Gastrocnemius medialis (tissue), 4 donors: ENCODE measurements at regions not wholly inside any gene's neighbourhood (a gene's known extent, or its start where the extent isn't known, plus 50 kb on each side); places are given as distances from the start of the nearest gene placed in this dataset.

Experiments
- CTCF ChIP-seq, 5 experiments: fragments of 450-650 bp in 3 of 5; fragments of 200-600 bp in 2 of 5; sonication (generic) in 2 of 5; IDR thresholded peaks in 4 of 5; conservative IDR thresholded peaks in 1 of 5; 1 replicate in 4 of 5; 2 replicates in 1 of 5; pipeline ENCODE4 v1.5.1; 2016 to 2019; ENCODE audit warnings: antibody characterized with exemption in 5 of 5, mild to moderate bottlenecking in 3 of 5, moderate library complexity in 3 of 5
- POLR2A ChIP-seq, 2 donors: fragments of 450-650 bp; IDR thresholded peaks; one replicate each; pipeline ENCODE4 v1.6.1; 2017; ENCODE audit warnings: antibody characterized with exemption in 2 of 2, mild to moderate bottlenecking in 2 of 2, moderate library complexity in 2 of 2

GRCh38 chr6:11922901-11923300 lies 89.2 kb upstream of the HIVEP1 start:
- TF ChIP-seq CTCF (IDR thresholded peaks at IDR 0.05 in 4 of 5, conservative IDR thresholded peaks at IDR 0.05 in 1 of 5) (no peak), POLR2A (IDR thresholded peaks at IDR 0.05) (no peak)
